Testis (tissue), 2 donors: ENCODE measurements at regions not wholly inside any gene's neighbourhood (a gene's known extent, or its start where the extent isn't known, plus 50 kb on each side); places are given as distances from the start of the nearest gene placed in this dataset.

Experiments used
- POLR2A ChIP-seq: fragments of 450-650 bp; IDR thresholded peaks from one replicate; pipeline ENCODE4 v1.6.1; 2017; ENCODE audit warnings: antibody characterized with exemption, mild to moderate bottlenecking, moderate library complexity
- TF ChIP-seq, protein P1 (sequence below), 3 experiments: fragments of 450-650 bp in 2 of 3; fragments of 200-600 bp in 1 of 3; sonication (generic) in 1 of 3; IDR thresholded peaks; one replicate each; pipeline ENCODE4 v1.5.1; 2016 to 2019; ENCODE audit warnings: antibody characterized with exemption in 3 of 3, mild to moderate bottlenecking in 2 of 3, moderate library complexity in 1 of 3

GRCh38 chr2:120402508-120402907 lies 56.6 kb downstream of the INHBB start:
- TF ChIP-seq, protein P1, sequence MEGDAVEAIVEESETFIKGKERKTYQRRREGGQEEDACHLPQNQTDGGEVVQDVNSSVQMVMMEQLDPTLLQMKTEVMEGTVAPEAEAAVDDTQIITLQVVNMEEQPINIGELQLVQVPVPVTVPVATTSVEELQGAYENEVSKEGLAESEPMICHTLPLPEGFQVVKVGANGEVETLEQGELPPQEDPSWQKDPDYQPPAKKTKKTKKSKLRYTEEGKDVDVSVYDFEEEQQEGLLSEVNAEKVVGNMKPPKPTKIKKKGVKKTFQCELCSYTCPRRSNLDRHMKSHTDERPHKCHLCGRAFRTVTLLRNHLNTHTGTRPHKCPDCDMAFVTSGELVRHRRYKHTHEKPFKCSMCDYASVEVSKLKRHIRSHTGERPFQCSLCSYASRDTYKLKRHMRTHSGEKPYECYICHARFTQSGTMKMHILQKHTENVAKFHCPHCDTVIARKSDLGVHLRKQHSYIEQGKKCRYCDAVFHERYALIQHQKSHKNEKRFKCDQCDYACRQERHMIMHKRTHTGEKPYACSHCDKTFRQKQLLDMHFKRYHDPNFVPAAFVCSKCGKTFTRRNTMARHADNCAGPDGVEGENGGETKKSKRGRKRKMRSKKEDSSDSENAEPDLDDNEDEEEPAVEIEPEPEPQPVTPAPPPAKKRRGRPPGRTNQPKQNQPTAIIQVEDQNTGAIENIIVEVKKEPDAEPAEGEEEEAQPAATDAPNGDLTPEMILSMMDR (IDR thresholded peaks at IDR 0.05) = no peak
- no peak for TF ChIP-seq POLR2A
